HCT116 (cell line): ENCODE measurements at regions not wholly inside any gene's neighbourhood (a gene's known extent, or its start where the extent isn't known, plus 50 kb on each side); places are given as distances from the start of the nearest gene placed in this dataset.

ENCODE experiments used
- ATAC-seq: fragments of 200-7000 bp; cut with Tn5 transposase; 2 replicates; pipeline ENCODE4 v1.9.1; 2020; ENCODE audit warnings: mild to moderate bottlenecking, moderate library complexity
- BruUV-seq: library from RNA; stranded (reverse); fragments of 400-500 nt; replicated peaks from 2 replicates; lab custom pipeline; 2021; lab: Mats Ljungman, UMichigan
- CTCF ChIA-PET: fragments of 300-600 bp; sonication (Branson Sonifier 250); formaldehyde crosslinking; loops from one replicate; lab custom pipeline; 2021; ENCODE audit warnings: antibody characterized with exemption; lab: Charles Lee
- POLR2A ChIA-PET: fragments of 300-600, 350-600 bp; sonication (Branson Sonifier 250); formaldehyde crosslinking; loops from one replicate; lab custom pipeline; 2021; ENCODE audit warnings: antibody characterized with exemption; lab: Charles Lee
- RAD21 ChIA-PET, 2 experiments: fragments of 300-600 bp; sonication (Branson Sonifier 250); formaldehyde crosslinking; loops; one replicate each; lab custom pipeline; 2023; ENCODE audit warnings: low total read pairs in 2 of 2; ENCODE audit not compliant: uncharacterized antibody in 2 of 2, unreplicated experiment in 2 of 2, low non-redundant PET in 1 of 2; lab: Charles Lee
- DNase-seq: peaks from one replicate; pipeline ENCODE4 v3.0.0-alpha.2; 2010; ENCODE audit warnings: low read depth, low spot score
- H2AFZ ChIP-seq: fragments of 200-600 bp; shearing (Covaris generic), sonication (generic); 2 replicates; pipeline ENCODE4 v1.6.1; 2017; ENCODE audit warnings: low read depth, mixed run types, mixed read lengths, antibody characterized with exemption, low read length; ENCODE audit not compliant: poor library complexity, severe bottlenecking
- H3K27ac ChIP-seq: 2 replicates; pipeline ENCODE4 v1.5.1; 2012; ENCODE audit warnings: low read depth, low read length
- H3K27me3 ChIP-seq: fragments of 200-600 bp; sonication (generic); 2 replicates; pipeline ENCODE4 v1.6.1; 2016; ENCODE audit warnings: mixed run types, low read length, mixed read lengths; ENCODE audit not compliant: insufficient read depth
- H3K36me3 ChIP-seq, 2 experiments: fragments of 200-500 bp in 1 of 2; fragments of 200-600 bp in 1 of 2; sonication (Bioruptor generic) in 1 of 2; sonication (generic) in 1 of 2; 2 replicates each; pipeline versions ENCODE4 v1.5.1 to v1.6.1; 2014 to 2016; ENCODE audit warnings: low read length in 2 of 2, inconsistent platforms in 1 of 2, mixed read lengths in 1 of 2, mixed run types in 1 of 2; ENCODE audit not compliant: insufficient read depth in 2 of 2, control insufficient read depth in 1 of 2
- H3K4me1 ChIP-seq, 2 experiments: fragments of 200-600 bp in 1 of 2; sonication (generic) in 1 of 2; 2 replicates each; pipeline versions ENCODE4 v1.5.1 to v1.6.1; 2012 to 2017; ENCODE audit warnings: low read length in 2 of 2, inconsistent platforms in 1 of 2, mild to moderate bottlenecking in 1 of 2, mixed read lengths in 1 of 2, mixed run types in 1 of 2, moderate library complexity in 1 of 2; ENCODE audit not compliant: insufficient read depth in 2 of 2, control insufficient read depth in 1 of 2
- H3K4me2 ChIP-seq: fragments of 200-600 bp; sonication (generic); 2 replicates; pipeline ENCODE4 v1.6.1; 2017; ENCODE audit warnings: mixed run types, low read length, mixed read lengths
- H3K4me3 ChIP-seq, 2 experiments: fragments of 200-600 bp in 1 of 2; sonication (generic) in 1 of 2; replicated peaks in 1 of 2; 2 replicates each; pipeline ENCODE4 v1.5.1; 2011 to 2016; ENCODE audit warnings: low read length in 2 of 2, control low read depth in 1 of 2, low read depth in 1 of 2, mild to moderate bottlenecking in 1 of 2, mixed read lengths in 1 of 2, mixed run types in 1 of 2
- H3K79me2 ChIP-seq: fragments of 200-600 bp; sonication (generic); 2 replicates; pipeline ENCODE4 v1.6.1; 2017; ENCODE audit warnings: mild to moderate bottlenecking, mixed run types, low read length, moderate library complexity, mixed read lengths; ENCODE audit not compliant: insufficient read depth
- H3K9ac ChIP-seq: fragments of 200-600 bp; sonication (generic); 2 replicates; pipeline ENCODE4 v1.6.1; 2016; ENCODE audit warnings: low read length, mixed read lengths
- H3K9me2 ChIP-seq: fragments of 200-600 bp; sonication (generic), shearing (Covaris generic); 2 replicates; pipeline ENCODE4 v1.6.1; 2017; ENCODE audit warnings: mixed run types, mild to moderate bottlenecking, moderate library complexity; ENCODE audit not compliant: insufficient read depth
- H3K9me3 ChIP-seq, 2 experiments: fragments of 200-500 bp in 1 of 2; fragments of 200-600 bp in 1 of 2; sonication (Bioruptor generic) in 1 of 2; sonication (generic) in 1 of 2; 2 replicates each; pipeline ENCODE4 v1.6.1; 2014 to 2017; ENCODE audit warnings: low read length in 2 of 2, mixed read lengths in 2 of 2, inconsistent platforms in 1 of 2, low read depth in 1 of 2, mild to moderate bottlenecking in 1 of 2, mixed run types in 1 of 2, moderate library complexity in 1 of 2; ENCODE audit not compliant: control insufficient read depth in 1 of 2, insufficient read depth in 1 of 2
- H4K20me1 ChIP-seq: fragments of 200-600 bp; sonication (generic), shearing (Covaris generic); 2 replicates; pipeline ENCODE4 v1.6.1; 2017; ENCODE audit warnings: mixed run types, mild to moderate bottlenecking, moderate library complexity; ENCODE audit not compliant: insufficient read depth
- ATF3 ChIP-seq: IDR thresholded peaks from 2 replicates; pipeline ENCODE4 v1.6.1; 2012
- CBX3 ChIP-seq: IDR thresholded peaks from 2 replicates; pipeline ENCODE4 v1.6.1; 2012; ENCODE audit warnings: low read depth
- ELF1 ChIP-seq: IDR thresholded peaks from 2 replicates; pipeline ENCODE4 v1.6.1; 2012; ENCODE audit warnings: low read depth, borderline replicate concordance
- EZH2 ChIP-seq: fragments of 200-600 bp; sonication (generic); IDR thresholded peaks from 2 replicates; pipeline ENCODE4 v1.6.1; 2017; ENCODE audit warnings: antibody characterized with exemption, mixed run types
- EZH2phosphoT487 ChIP-seq: fragments of 200-600 bp; IDR thresholded peaks from 2 replicates; pipeline ENCODE4 v1.6.1; 2018; ENCODE audit warnings: antibody characterized with exemption, borderline replicate concordance
- FOSL1 ChIP-seq: IDR thresholded peaks from 2 replicates; pipeline ENCODE4 v1.6.1; 2012; ENCODE audit warnings: low read depth
- JUND ChIP-seq: IDR thresholded peaks from 2 replicates; pipeline ENCODE4 v1.6.1; 2012
- POLR2A ChIP-seq: IDR thresholded peaks from 2 replicates; pipeline ENCODE4 v1.7.0; 2011; ENCODE audit warnings: borderline replicate concordance; ENCODE audit not compliant: insufficient read depth, insufficient read length; ENCODE audit errors: extremely low read depth
- REST ChIP-seq: IDR thresholded peaks from 2 replicates; pipeline ENCODE4 v1.6.1; 2012; ENCODE audit warnings: low read depth
- SIN3A ChIP-seq: IDR thresholded peaks from 2 replicates; pipeline ENCODE4 v1.6.1; 2012; ENCODE audit warnings: low read depth
- TCF7L2 ChIP-seq: IDR thresholded peaks from 2 replicates; pipeline ENCODE4 v1.7.0; 2011; ENCODE audit warnings: borderline replicate concordance, inconsistent platforms; ENCODE audit not compliant: insufficient read depth, insufficient read length; ENCODE audit errors: extremely low read depth
- YY1 ChIP-seq: IDR thresholded peaks from 2 replicates; pipeline ENCODE4 v1.6.1; 2011; ENCODE audit warnings: low read length, low read depth, moderate library complexity, mild to moderate bottlenecking; ENCODE audit not compliant: insufficient replicate concordance; ENCODE audit errors: extremely low read depth
- ZFX ChIP-seq: fragments of 450-650 bp; IDR thresholded peaks from 2 replicates; pipeline ENCODE4 v1.6.1; 2017
- ZNF274 ChIP-seq: fragments of 200-500 bp; sonication (Bioruptor generic); IDR thresholded peaks from 2 replicates; pipeline ENCODE4 v1.6.1; 2014; ENCODE audit warnings: mild to moderate bottlenecking, low read depth, low read length, inconsistent platforms
- intact Hi-C: fragments of 100-400 bp; cut with micrococcal nuclease; formaldehyde crosslinking; loops from 2 replicates; pipeline ENCODE4 v1.10.0; 2022

- Histone ChIP-seq H3K79me2 (no peaks in the 10 kb centered on the region), H3K4me3 (no peak overlapping the region), H3K9ac (no peak overlapping the region), H3K27me3 (no peaks in the 10 kb centered on the region), H3K9me3 (peaks cover 1 to 3% of the 10 kb centered on the region in 2 experiments; a peak in 2 of 4 replicates), H3K9me2 (no peaks in the 10 kb centered on the region), H2AFZ (no peak overlapping the region), H3K4me2 (no peak overlapping the region), H3K4me1 (no peaks in the 10 kb centered on the region), H4K20me1 (no peaks in the 10 kb centered on the region), H3K36me3 (no peaks in the 10 kb centered on the region), H3K27ac (no peak overlapping the region)
- CTCF ChIA-PET: no interaction called here
- intact Hi-C loops: no loop called here
- ATAC-seq (no peak), DNase-seq (no peak)
- BruUV-seq: no TSS peak
- TF ChIP-seq ELF1 (no peak), ATF3 (no peak), EZH2 (no peak), SIN3A (no peak), ZNF274 (no peak), EZH2phosphoT487 (no peak), YY1 (no peak), JUND (no peak), TCF7L2 (no peak), CBX3 (no peak), ZFX (no peak), POLR2A (no peak), FOSL1 (no peak), REST (no peak)
- POLR2A ChIA-PET: no interaction called here
- RAD21 ChIA-PET: no interaction called here
Measured at GRCh38 chr11:23473782-23474181, 613.5 kb upstream of the CCDC179 start.
